Psoas muscle (tissue), 7 donors: ENCODE measurements at regions not wholly inside any gene's neighbourhood (a gene's known extent, or its start where the extent isn't known, plus 50 kb on each side); places are given as distances from the start of the nearest gene placed in this dataset.

Experiments
- ATAC-seq, 4 donors: fragments of 200-7000 bp; cut with Tn5 transposase; one replicate each; pipeline ENCODE4 v1.9.1; 2020; ENCODE audit warnings: moderate library complexity in 3 of 4, mild to moderate bottlenecking in 2 of 4
- DNase-seq, 2 donors: peaks; one replicate each; pipeline ENCODE4 v3.0.0-alpha.2; 2020
- H3K27ac ChIP-seq: fragments of 200-600 bp; one replicate; pipeline ENCODE4 v1.8.0; 2022
- H3K27me3 ChIP-seq, 3 donors: fragments of 200-600 bp in 1 of 3; one replicate each; pipeline versions ENCODE4 v1.6.1 to v1.8.0; 2013 to 2022; ENCODE audit warnings: low read length in 2 of 3, mild to moderate bottlenecking in 2 of 3, moderate library complexity in 1 of 3; ENCODE audit not compliant: insufficient read depth in 3 of 3
- H3K36me3 ChIP-seq, 2 donors: fragments of 200-600 bp in 1 of 2; one replicate each; pipeline versions ENCODE4 v1.6.1 to v1.8.0; 2013 to 2022; ENCODE audit warnings: low read depth in 1 of 2, mild to moderate bottlenecking in 1 of 2, moderate library complexity in 1 of 2; ENCODE audit not compliant: insufficient read depth in 1 of 2
- H3K4me1 ChIP-seq: fragments of 200-600 bp; one replicate; pipeline ENCODE4 v1.8.0; 2022
- H3K4me3 ChIP-seq: fragments of 200-600 bp; one replicate; pipeline ENCODE4 v1.8.0; 2022; ENCODE audit warnings: mild to moderate bottlenecking
- H3K9me3 ChIP-seq: fragments of 200-600 bp; one replicate; pipeline ENCODE4 v1.8.0; 2022
- CTCF ChIP-seq: fragments of 200-600 bp; IDR thresholded peaks from one replicate; pipeline ENCODE4 v1.8.0; 2022; ENCODE audit warnings: antibody characterized with exemption
- WGBS, 3 donors: extraction: QIAGEN DNeasy Blood & Tissue Kit; methylation state at CpG; one replicate each; pipeline versions ENCODE4 v1.1.6 to v1.1.7; 2013; 5-methylcytosine and 5-hydroxymethylcytosine counted together
- intact Hi-C, 2 donors: fragments of 100-400 bp; cut with DNase I; formaldehyde crosslinking; loops; one replicate each; pipeline versions ENCODE4 v1.11.0 to v1.14.2; 2022
- donor health status: healthy with polysubstance abuse.
- donor health status: DM: no; HTN: no; CAD: no; lungs with moderate emphysema.
- donor health status: Bipolar disorder and iron deficiency.
- donor health status: healthy.
- donor health status: DM: yes; HTN: yes; CAD: no.
- donor health status: DM: no; HTN: no; CAD: no.
- donor health status: DM: yes; HTN: yes; CAD: no.

- ATAC-seq = no peak
- no peak overlapping the region for H3K27ac ChIP-seq
- no peak for TF ChIP-seq CTCF
Measured at GRCh38 chr10:121079226-121079625, 228.1 kb downstream of the WDR11 start.

GRCh38 chr10:121080281-121080891, 229.2 kb downstream of the WDR11 start:
- Histone ChIP-seq H3K9me3 (no peaks in the 10 kb centered on the region), H3K4me3 (no peak overlapping the region), H3K27ac (no peak overlapping the region), H3K36me3 (no peaks in the 10 kb centered on the region), H3K27me3 (peaks cover 0 to 2% (median 0%) of the 10 kb centered on the region in 3 donors), H3K4me1 (no peaks in the 10 kb centered on the region)
- intact Hi-C loops = no loop called here
- ATAC-seq (peak in 1 of 4 donors; percentile 45), DNase-seq (peak in 1 of 2 donors; percentile 52)
- no peak for TF ChIP-seq CTCF
- WGBS, 3 donors = 22 to 29% (median 28%) methylated on average over 7 of the region's 7 CpGs

More at GRCh38 chr10:121079226-121079625, 228.1 kb downstream of the WDR11 start:
- Histone ChIP-seq H3K27me3 (peaks cover 0 to 2% (median 0%) of the 10 kb centered on the region in 3 donors), H3K4me3 (no peak overlapping the region), H3K36me3 (no peaks in the 10 kb centered on the region), H3K9me3 (no peaks in the 10 kb centered on the region), H3K4me1 (no peaks in the 10 kb centered on the region)
- WGBS, 3 donors = 83 to 84% (median 83%) methylated on average over 6 of the region's 6 CpGs
- no peak for DNase-seq
- intact Hi-C loops = no loop called here

- intact Hi-C loops = no loop called here
- ATAC-seq = no peak
- H3K9me3 ChIP-seq = no peaks in the 10 kb centered on the region
Measured at GRCh38 chr10:121081306-121081705, 230.1 kb downstream of the WDR11 start.

GRCh38 chr10:121082984-121083383, 231.8 kb downstream of the WDR11 start:
- TF ChIP-seq CTCF = no peak
- no peak overlapping the region for H3K27ac ChIP-seq
- intact Hi-C loops = no loop called here
- H3K4me3 ChIP-seq = no peak overlapping the region
- no peaks in the 10 kb centered on the region for H3K4me1 ChIP-seq
- ATAC-seq (no peak), DNase-seq (no peak)
- no peaks in the 10 kb centered on the region for H3K36me3 ChIP-seq
- WGBS, 3 donors = 94 to 97% (median 96%) methylated on average over 3 of the region's 3 CpGs
- no peaks in the 10 kb centered on the region for H3K9me3 ChIP-seq
- H3K27me3 ChIP-seq = peaks cover 0 to 2% (median 0%) of the 10 kb centered on the region in 3 donors

More at GRCh38 chr10:121081306-121081705, 230.1 kb downstream of the WDR11 start:
- H3K4me3 ChIP-seq = no peak overlapping the region
- H3K36me3 ChIP-seq = no peaks in the 10 kb centered on the region
- no peak overlapping the region for H3K27ac ChIP-seq
- TF ChIP-seq CTCF = no peak
- 35 to 61% (median 60%) methylated on average over 3 of the region's 3 CpGs for WGBS, 3 donors
- H3K4me1 ChIP-seq = no peaks in the 10 kb centered on the region
- DNase-seq = no peak
- H3K27me3 ChIP-seq = peaks cover 0 to 2% (median 0%) of the 10 kb centered on the region in 3 donors
